Body of pancreas (tissue), 4 donors: ENCODE measurements at regions not wholly inside any gene's neighbourhood (a gene's known extent, or its start where the extent isn't known, plus 50 kb on each side); places are given as distances from the start of the nearest gene placed in this dataset.

Experiments
- ATAC-seq: fragments of 150-250 bp; one replicate; pipeline ENCODE4 v1.9.1; 2016
- DNase-seq, 4 donors: peaks; one replicate each; pipeline ENCODE4 v3.0.0-alpha.2; 2019
- H3K27ac ChIP-seq, 4 donors: fragments of 200-600 bp; sonication (generic); 1 replicate in 3 of 4; 2 replicates in 1 of 4; pipeline versions ENCODE4 v1.5.1 to v1.6.1; 2016 to 2019; ENCODE audit warnings: mild to moderate bottlenecking in 1 of 4, mixed read lengths in 1 of 4, moderate library complexity in 1 of 4
- H3K27me3 ChIP-seq, 2 donors: fragments of 200-600 bp; sonication (generic); one replicate each; pipeline ENCODE4 v1.6.0; 2016; ENCODE audit warnings: mild to moderate bottlenecking in 1 of 2
- H3K36me3 ChIP-seq, 2 donors: fragments of 200-600 bp; sonication (generic); replicated peaks in 1 of 2; 2 replicates each; pipeline ENCODE4 v1.5.1; 2016; ENCODE audit warnings: low read depth in 2 of 2; ENCODE audit not compliant: insufficient read depth in 1 of 2
- H3K4me1 ChIP-seq: fragments of 200-600 bp; sonication (generic); one replicate; pipeline ENCODE4 v1.6.0; 2016
- H3K4me3 ChIP-seq, 2 donors: fragments of 200-600 bp; sonication (generic); 1 replicate in 1 of 2; 2 replicates in 1 of 2; pipeline ENCODE4 v1.5.1; 2016 to 2019
- H3K9me3 ChIP-seq, 3 donors: fragments of 200-600 bp; sonication (generic); 1 replicate in 2 of 3; 2 replicates in 1 of 3; pipeline ENCODE4 v1.5.1; 2016
- CTCF ChIP-seq, 7 experiments: fragments of 450-650 bp in 4 of 7; fragments of 200-600 bp in 3 of 7; sonication (generic) in 3 of 7; IDR thresholded peaks; one replicate each; pipeline ENCODE4 v1.5.1; 2016 to 2019; ENCODE audit warnings: antibody characterized with exemption in 7 of 7
- POLR2A ChIP-seq, 3 donors: fragments of 450-650 bp; IDR thresholded peaks; one replicate each; pipeline ENCODE4 v1.6.1; 2016; ENCODE audit warnings: antibody characterized with exemption in 3 of 3, mild to moderate bottlenecking in 2 of 3
- WGBS, 2 donors: methylation state at CpG; one replicate each; pipeline ENCODE4 v1.1.5; 2017; 5-methylcytosine and 5-hydroxymethylcytosine counted together
- intact Hi-C: fragments of 100-400 bp; cut with DNase I; formaldehyde crosslinking; loops from one replicate; pipeline ENCODE4 v1.15.1; 2023

DNA sequence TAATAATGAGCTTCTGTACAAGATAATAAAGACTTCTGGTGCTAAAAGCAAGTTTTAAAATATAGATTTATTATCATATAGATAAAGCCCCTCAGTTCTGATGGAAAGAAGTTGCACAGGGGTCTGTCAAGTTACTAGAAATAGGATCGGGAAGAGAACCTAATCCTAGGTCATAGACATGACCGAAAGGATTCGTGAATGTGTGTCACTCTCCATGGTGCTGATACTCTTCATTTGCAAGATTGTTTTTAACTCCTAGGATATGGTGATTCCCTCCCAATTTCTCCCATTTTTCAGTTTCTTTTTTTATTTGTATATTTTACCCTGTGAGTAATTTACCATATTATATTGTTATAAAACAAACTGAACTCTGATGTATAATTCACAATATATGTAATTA, 58.9 kb upstream of the CTNNA2 start:
- no peaks in the 10 kb centered on the region for H3K9me3 ChIP-seq
- DNase-seq: no peak
- H3K27ac ChIP-seq: no peak overlapping the region
- H3K27me3 ChIP-seq: no peaks in the 10 kb centered on the region
- no peak overlapping the region for H3K4me3 ChIP-seq
- WGBS, 2 donors: 5 to 10% methylated on average over 3 of the region's 3 CpGs
- intact Hi-C loops: no loop called here
- no peaks in the 10 kb centered on the region for H3K4me1 ChIP-seq
- no peaks in the 10 kb centered on the region for H3K36me3 ChIP-seq
- TF ChIP-seq CTCF (IDR thresholded peaks at IDR 0.05) (no peak), POLR2A (IDR thresholded peaks at IDR 0.05) (no peak)
- no peak for ATAC-seq

DNA sequence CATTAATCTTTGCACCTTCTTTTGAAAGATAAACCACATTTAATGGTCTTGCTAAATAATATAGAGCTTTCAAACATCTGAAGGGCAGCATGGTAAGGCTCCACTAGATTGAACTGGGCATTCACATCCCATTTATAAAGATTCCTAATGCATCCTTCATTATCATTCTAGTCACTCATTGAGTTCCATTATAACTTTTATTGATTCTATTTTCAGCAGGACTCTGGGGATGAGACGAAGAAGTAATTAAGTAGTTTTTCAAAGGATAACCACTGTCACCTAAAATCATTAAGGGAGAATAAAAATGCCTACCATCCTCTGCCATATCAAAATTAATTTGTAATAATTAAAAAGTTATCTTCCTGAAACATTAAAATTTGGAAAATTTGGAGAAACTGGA, 60.2 kb upstream of the CTNNA2 start:
- Histone ChIP-seq H3K9me3 (no peaks in the 10 kb centered on the region), H3K27ac (no peak overlapping the region), H3K4me3 (no peak overlapping the region), H3K27me3 (no peaks in the 10 kb centered on the region), H3K4me1 (no peaks in the 10 kb centered on the region), H3K36me3 (no peaks in the 10 kb centered on the region)
- intact Hi-C loops: no loop called here
- no peak for DNase-seq
- 51 to 52% methylated on average over 1 of the region's 1 CpG for WGBS, 2 donors
- TF ChIP-seq POLR2A (IDR thresholded peaks at IDR 0.05) (no peak), CTCF (IDR thresholded peaks at IDR 0.05) (no peak)
- no peak for ATAC-seq

- H3K36me3 ChIP-seq: no peaks in the 10 kb centered on the region
- H3K4me1 ChIP-seq: no peaks in the 10 kb centered on the region
- ATAC-seq (no peak), DNase-seq (no peak)
- no peak overlapping the region for H3K27ac ChIP-seq
- H3K27me3 ChIP-seq: no peaks in the 10 kb centered on the region
- intact Hi-C loops: no loop called here
- no peak for TF ChIP-seq POLR2A (IDR thresholded peaks at IDR 0.05)
- no peak for TF ChIP-seq CTCF (IDR thresholded peaks at IDR 0.05)
- H3K9me3 ChIP-seq: no peaks in the 10 kb centered on the region
- no peak overlapping the region for H3K4me3 ChIP-seq
These were observed 65.4 kb upstream of the CTNNA2 start for GRCh38 chr2:79447463-79447862.

- Histone ChIP-seq H3K27me3 (no peaks in the 10 kb centered on the region), H3K27ac (no peak overlapping the region), H3K36me3 (no peaks in the 10 kb centered on the region), H3K9me3 (no peaks in the 10 kb centered on the region), H3K4me1 (no peaks in the 10 kb centered on the region), H3K4me3 (no peak overlapping the region)
- ATAC-seq (no peak), DNase-seq (no peak)
- intact Hi-C loops: no loop called here
- WGBS, 2 donors: 58 to 69% methylated on average over 2 of the region's 2 CpGs
- TF ChIP-seq POLR2A (IDR thresholded peaks at IDR 0.05) (no peak), CTCF (IDR thresholded peaks at IDR 0.05) (no peak)
These were observed 66.5 kb upstream of the CTNNA2 start for GRCh38 chr2:79446313-79446712.

- Histone ChIP-seq H3K9me3 (no peaks in the 10 kb centered on the region), H3K27me3 (no peaks in the 10 kb centered on the region), H3K4me3 (no peak overlapping the region), H3K36me3 (no peaks in the 10 kb centered on the region), H3K27ac (no peak overlapping the region), H3K4me1 (peaks cover 7% of the 10 kb centered on the region)
- no peak for ATAC-seq
- DNase-seq: no peak
- WGBS, 2 donors: 66 to 67% methylated on average over 16 of the region's 16 CpGs
- TF ChIP-seq CTCF (IDR thresholded peaks at IDR 0.05) (no peak), POLR2A (IDR thresholded peaks at IDR 0.05) (no peak)
- intact Hi-C loops: no loop called here
These were observed 75.2 kb upstream of the CTNNA2 start for GRCh38 chr2:79437433-79438267.
